CD14-positive monocyte (primary cell): ENCODE measurements at regions not wholly inside any gene's neighbourhood (a gene's known extent, or its start where the extent isn't known, plus 50 kb on each side); places are given as distances from the start of the nearest gene placed in this dataset.

Experiments used
- DNase-seq, 3 donors: peaks; one replicate each; pipeline ENCODE4 v3.0.0-alpha.2; 2011 to 2022
- H2AFZ ChIP-seq: 2 replicates; pipeline ENCODE4 v1.6.0; 2012; ENCODE audit warnings: mild to moderate bottlenecking, low read depth, low read length, inconsistent platforms; ENCODE audit not compliant: insufficient read depth, poor library complexity, severe bottlenecking
- H3K27ac ChIP-seq, 2 donors: 1 replicate in 1 of 2; 2 replicates in 1 of 2; pipeline ENCODE4 v1.5.1; 2012 to 2013; ENCODE audit warnings: low read length in 2 of 2, control low read depth in 1 of 2, inconsistent platforms in 1 of 2, low read depth in 1 of 2, mild to moderate bottlenecking in 1 of 2
- H3K27me3 ChIP-seq, 2 donors: one replicate each; pipeline versions ENCODE4 v1.6.0 to v1.6.1; 2011 to 2013; ENCODE audit warnings: low read length in 2 of 2; ENCODE audit not compliant: control insufficient read depth in 2 of 2, insufficient read depth in 2 of 2
- H3K36me3 ChIP-seq, 2 donors: replicated peaks in 1 of 2; 1 replicate in 1 of 2; 2 replicates in 1 of 2; pipeline versions ENCODE4 v1.5.1 to v1.6.1; 2012 to 2013; ENCODE audit warnings: low read length in 2 of 2, control low read depth in 1 of 2, inconsistent platforms in 1 of 2, mild to moderate bottlenecking in 1 of 2; ENCODE audit not compliant: insufficient read depth in 2 of 2, control insufficient read depth in 1 of 2
- H3K4me1 ChIP-seq, 2 donors: 1 replicate in 1 of 2; 2 replicates in 1 of 2; pipeline versions ENCODE4 v1.5.1 to v1.6.1; 2012 to 2013; ENCODE audit warnings: low read length in 2 of 2, control low read depth in 1 of 2, inconsistent platforms in 1 of 2, mild to moderate bottlenecking in 1 of 2, moderate library complexity in 1 of 2; ENCODE audit not compliant: insufficient read depth in 2 of 2, control insufficient read depth in 1 of 2
- H3K4me2 ChIP-seq: replicated peaks from 2 replicates; pipeline ENCODE3; 2012; ENCODE audit warnings: low read length, moderate library complexity, mild to moderate bottlenecking; ENCODE audit not compliant: poor library complexity, severe bottlenecking; ENCODE audit errors: extremely low read depth
- H3K4me3 ChIP-seq, 3 experiments: fragments of 200-600 bp in 1 of 3; sonication (generic) in 1 of 3; replicated peaks in 1 of 3; 1 replicate in 2 of 3; 2 replicates in 1 of 3; pipeline ENCODE4 v1.5.1; 2011 to 2013; ENCODE audit warnings: low read length in 3 of 3, mild to moderate bottlenecking in 3 of 3, control low read depth in 2 of 3, low read depth in 2 of 3, inconsistent platforms in 1 of 3, moderate library complexity in 1 of 3
- H3K79me2 ChIP-seq: 2 replicates; pipeline ENCODE4 v1.6.0; 2012; ENCODE audit warnings: mild to moderate bottlenecking, control low read depth, inconsistent platforms, low read length, moderate library complexity; ENCODE audit not compliant: insufficient read depth
- H3K9ac ChIP-seq: 2 replicates; pipeline ENCODE4 v1.6.0; 2017; ENCODE audit warnings: low read length, mild to moderate bottlenecking; ENCODE audit not compliant: insufficient read depth, poor library complexity, severe bottlenecking
- H3K9me3 ChIP-seq, 2 donors: replicated peaks in 1 of 2; 1 replicate in 1 of 2; 2 replicates in 1 of 2; pipeline versions ENCODE4 v1.5.1 to v1.6.1; 2012 to 2013; ENCODE audit warnings: low read length in 2 of 2, control low read depth in 1 of 2; ENCODE audit not compliant: control insufficient read depth in 1 of 2, insufficient read depth in 1 of 2
- H4K20me1 ChIP-seq: 2 replicates; pipeline ENCODE4 v1.6.0; 2012; ENCODE audit warnings: mild to moderate bottlenecking, low read length, control low read depth, moderate library complexity; ENCODE audit not compliant: insufficient read depth
- H3K27ac Mint-ChIP-seq, 7 donors: one replicate each; pipeline ENCODE4 v1.8.0; 2020; ENCODE audit warnings: mild to moderate bottlenecking in 7 of 7, mixed read lengths in 7 of 7, moderate library complexity in 6 of 7, inconsistent platforms in 2 of 7
- H3K27me3 Mint-ChIP-seq, 3 donors: one replicate each; pipeline ENCODE4 v1.8.0; 2021 to 2022; ENCODE audit warnings: low read depth in 3 of 3, mild to moderate bottlenecking in 3 of 3, mixed read lengths in 3 of 3, moderate library complexity in 3 of 3, inconsistent platforms in 1 of 3
- H3K36me3 Mint-ChIP-seq, 2 donors: one replicate each; pipeline ENCODE4 v1.8.0; 2020; ENCODE audit warnings: mixed read lengths in 2 of 2, inconsistent platforms in 1 of 2, mild to moderate bottlenecking in 1 of 2
- H3K4me1 Mint-ChIP-seq: one replicate; pipeline ENCODE4 v1.8.0; 2020; ENCODE audit warnings: mild to moderate bottlenecking, mixed read lengths
- H3K4me3 Mint-ChIP-seq, 2 donors: one replicate each; pipeline ENCODE4 v1.8.0; 2020; ENCODE audit warnings: mild to moderate bottlenecking in 2 of 2, mixed read lengths in 2 of 2, moderate library complexity in 1 of 2
- H3K9me3 Mint-ChIP-seq, 7 donors: one replicate each; pipeline ENCODE4 v1.8.0; 2020 to 2022; ENCODE audit warnings: mixed read lengths in 7 of 7, mild to moderate bottlenecking in 6 of 7, moderate library complexity in 6 of 7, inconsistent platforms in 2 of 7
- CTCF ChIP-seq: fragments of 200-600 bp; IDR thresholded peaks from one replicate; pipeline ENCODE4 v1.8.0; 2022; ENCODE audit warnings: antibody characterized with exemption, mild to moderate bottlenecking
- WGBS: methylation state at CpG from one replicate; pipeline ENCODE4 v1.1.5; 2013; ENCODE audit warnings: missing lambda C conversion rate; ENCODE audit not compliant: insufficient coverage; 5-methylcytosine and 5-hydroxymethylcytosine counted together
- intact Hi-C, 2 donors: fragments of 100-400 bp; cut with micrococcal nuclease; formaldehyde crosslinking; loops; one replicate each; pipeline versions ENCODE4 v1.15.0 to v1.15.1; 2023

- Histone ChIP-seq H3K36me3 (no peaks in the 10 kb centered on the region), H2AFZ (no peak overlapping the region), H3K9ac (no peak overlapping the region), H4K20me1 (no peaks in the 10 kb centered on the region), H3K27ac (no peak overlapping the region), H3K4me2 (no peak overlapping the region), H3K27me3 (no peaks in the 10 kb centered on the region), H3K9me3 (peaks cover 0 to 3% of the 10 kb centered on the region in 2 donors), H3K4me3 (no peak overlapping the region), H3K4me1 (no peaks in the 10 kb centered on the region), H3K79me2 (no peaks in the 10 kb centered on the region)
- peaks cover 2 to 14% (median 6%) of the 10 kb centered on the region in 7 donors for H3K9me3 Mint-ChIP-seq
- H3K27me3 Mint-ChIP-seq, result peaks cover 0 to 5% (median 2%) of the 10 kb centered on the region in 3 donors
- TF ChIP-seq CTCF, result no peak
- DNase-seq, result no peak
- intact Hi-C loops, result no loop called here
- no peak overlapping the region for H3K4me3 Mint-ChIP-seq
- no peaks in the 10 kb centered on the region for H3K36me3 Mint-ChIP-seq
- no peaks in the 10 kb centered on the region for H3K4me1 Mint-ChIP-seq
- H3K27ac Mint-ChIP-seq, result no peak overlapping the region
Observed at GRCh38 chr13:97534540-97534939, 100.6 kb downstream of the RAP2A start.

GRCh38 chr13:97535614-97536013 lies 101.6 kb downstream of the RAP2A start:
- Histone ChIP-seq H3K4me1 (no peaks in the 10 kb centered on the region), H3K4me2 (no peak overlapping the region), H3K9ac (no peak overlapping the region), H3K79me2 (no peaks in the 10 kb centered on the region), H3K36me3 (no peaks in the 10 kb centered on the region), H3K4me3 (no peak overlapping the region), H2AFZ (no peak overlapping the region), H3K27ac (no peak overlapping the region), H4K20me1 (no peaks in the 10 kb centered on the region), H3K27me3 (no peaks in the 10 kb centered on the region), H3K9me3 (peaks cover 0 to 3% of the 10 kb centered on the region in 2 donors)
- intact Hi-C loops, result no loop called here
- Mint-ChIP-seq H3K27me3 (peaks cover 0 to 5% (median 2%) of the 10 kb centered on the region in 3 donors), H3K36me3 (no peaks in the 10 kb centered on the region), H3K9me3 (peaks cover 2 to 14% (median 6%) of the 10 kb centered on the region in 7 donors), H3K4me3 (no peak overlapping the region), H3K4me1 (no peaks in the 10 kb centered on the region), H3K27ac (no peak overlapping the region)
- no CpG with 5 or more reads among the region's 1 CpG for WGBS
- no peak for DNase-seq
- no peak for TF ChIP-seq CTCF
